A549 (cell line): ENCODE measurements at regions not wholly inside any gene's neighbourhood (a gene's known extent, or its start where the extent isn't known, plus 50 kb on each side); places are given as distances from the start of the nearest gene placed in this dataset.

ENCODE experiments used
- ATAC-seq, 2 experiments: fragments of 200-7000 bp in 1 of 2; fragments of >200 bp in 1 of 2; cut with Nextera tagmentation in 1 of 2; cut with Tn5 transposase in 1 of 2; 3 replicates each; pipeline versions ENCODE4 v1.8.0 to v1.9.1; 2018 to 2020; ENCODE audit warnings: mild to moderate bottlenecking in 1 of 2, moderate library complexity in 1 of 2
- CTCF ChIA-PET: fragments of 300-600 bp; sonication (Branson Sonifier 250); formaldehyde crosslinking; extraction: SDS; loops from one replicate; lab custom pipeline; 2021; ENCODE audit warnings: antibody characterized with exemption, inconsistent platforms; lab: Yijun Ruan, JAX
- POLR2A ChIA-PET: fragments of 350-600 bp; formaldehyde crosslinking; extraction: SDS; loops from one replicate; lab custom pipeline; 2021; ENCODE audit warnings: antibody characterized with exemption, inconsistent platforms; lab: Yijun Ruan, JAX
- DNase-seq, 2 experiments: peaks; one replicate each; pipeline versions ENCODE4 v3.0.0 to v3.0.0-alpha.2; 2011 to 2016; ENCODE audit warnings: low read depth in 1 of 2, low spot score in 1 of 2
- FAIRE-seq: peaks from 2 replicates; lab custom pipeline; 2011; peaks lifted over from hg19 to GRCh38; lab: Jason Lieb, UNC
- H3K27ac ChIP-seq, 2 experiments: fragments of >200 bp; sonication (Bioruptor Twin); formaldehyde crosslinking; 3 replicates each; pipeline ENCODE4 v1.5.1; 2016 to 2017
- H3K4me1 ChIP-seq: fragments of >200 bp; sonication (Bioruptor Twin); formaldehyde crosslinking; 3 replicates; pipeline ENCODE4 v1.6.1; 2016
- H3K4me2 ChIP-seq: fragments of >200 bp; sonication (Bioruptor Twin); formaldehyde crosslinking; 3 replicates; pipeline ENCODE4 v1.6.1; 2016
- H3K4me3 ChIP-seq: fragments of >200 bp; sonication (Bioruptor Twin); formaldehyde crosslinking; 3 replicates; pipeline ENCODE4 v1.5.1; 2016
- H3K9me3 ChIP-seq: fragments of >200 bp; sonication (Bioruptor Twin); formaldehyde crosslinking; 3 replicates; pipeline ENCODE4 v1.6.1; 2016
- ATOH8 ChIP-seq: fragments of 250-450 bp; sonication (Bioruptor Pico); IDR thresholded peaks from 2 replicates; pipeline ENCODE4 v1.5.0; 2020; ENCODE audit warnings: low read depth, mild to moderate bottlenecking, moderate library complexity
- BCL3 ChIP-seq: fragments of >200 bp; sonication (Bioruptor Twin); formaldehyde crosslinking; IDR thresholded peaks from 3 replicates; pipeline ENCODE4 v1.6.1; 2016
- CBX2 ChIP-seq: fragments of 200-600 bp; sonication (generic); IDR thresholded peaks from 2 replicates; pipeline ENCODE4 v1.6.1; 2016; ENCODE audit warnings: low read depth, mild to moderate bottlenecking, borderline replicate concordance
- CBX8 ChIP-seq: fragments of 200-600 bp; sonication (generic); IDR thresholded peaks from 2 replicates; pipeline ENCODE4 v1.6.1; 2016
- CEBPB ChIP-seq, 2 experiments: fragments of >200 bp in 1 of 2; sonication (Bioruptor Twin) in 1 of 2; formaldehyde crosslinking in 1 of 2; IDR thresholded peaks; 2 replicates each; pipeline ENCODE4 v1.6.1; 2012 to 2016
- CHD4 ChIP-seq: fragments of 200-600 bp; sonication (generic); IDR thresholded peaks from 2 replicates; pipeline ENCODE4 v1.6.1; 2016; ENCODE audit warnings: antibody characterized with exemption, mild to moderate bottlenecking, borderline replicate concordance
- CTCF ChIP-seq: fragments of >200 bp; sonication (Bioruptor Twin); formaldehyde crosslinking; IDR thresholded peaks from 3 replicates; pipeline ENCODE4 v1.5.1; 2016
- EHF ChIP-seq: fragments of 250-450 bp; sonication (Bioruptor Pico); IDR thresholded peaks from 2 replicates; pipeline ENCODE4 v1.5.0; 2020; ENCODE audit warnings: mild to moderate bottlenecking
- EHMT2 ChIP-seq: fragments of 200-600 bp; sonication (generic); IDR thresholded peaks from 2 replicates; pipeline ENCODE4 v1.6.1; 2016; ENCODE audit warnings: antibody characterized with exemption, low read depth, mild to moderate bottlenecking, moderate library complexity
- ESRRA ChIP-seq: fragments of 150-350 bp; IDR thresholded peaks from 2 replicates; pipeline ENCODE4 v1.6.1; 2014; ENCODE audit warnings: mild to moderate bottlenecking, low read length, borderline replicate concordance
- GATA3 ChIP-seq: IDR thresholded peaks from 2 replicates; pipeline ENCODE4 v1.6.1; 2012; ENCODE audit warnings: borderline replicate concordance
- HDAC2 ChIP-seq: fragments of 200-600 bp; sonication (generic); IDR thresholded peaks from 2 replicates; pipeline ENCODE4 v1.6.1; 2016
- HEYL ChIP-seq: fragments of 250-450 bp; sonication (Bioruptor Pico); IDR thresholded peaks from 2 replicates; pipeline ENCODE4 v1.8.0; 2021; ENCODE audit warnings: mild to moderate bottlenecking, moderate library complexity
- HMGXB4 ChIP-seq: fragments of 250-450 bp; sonication (Bioruptor Pico); IDR thresholded peaks from 2 replicates; pipeline ENCODE4 v1.5.0; 2021; ENCODE audit warnings: mild to moderate bottlenecking, moderate library complexity, borderline replicate concordance
- HOXB5 ChIP-seq: fragments of 250-450 bp; sonication (Bioruptor Pico); IDR thresholded peaks from 2 replicates; pipeline ENCODE4 v1.5.0; 2020; ENCODE audit warnings: mild to moderate bottlenecking, moderate library complexity
- JUN ChIP-seq, 2 experiments: fragments of >200 bp; sonication (Bioruptor Twin); formaldehyde crosslinking; IDR thresholded peaks; 2 replicates in 1 of 2; 3 replicates in 1 of 2; pipeline ENCODE4 v1.6.1; 2016 to 2017
- KDM5A ChIP-seq: fragments of 200-600 bp; sonication (generic); IDR thresholded peaks from 2 replicates; pipeline ENCODE4 v1.6.1; 2016; ENCODE audit warnings: antibody characterized with exemption, mild to moderate bottlenecking
- MAFK ChIP-seq: fragments of 450-650 bp; IDR thresholded peaks from 2 replicates; pipeline ENCODE4 v1.6.1; 2014; ENCODE audit not compliant: partially characterized antibody
- MAX ChIP-seq: IDR thresholded peaks from 2 replicates; pipeline ENCODE4 v1.6.1; 2012
- MAZ ChIP-seq: fragments of 150-350 bp; IDR thresholded peaks from 2 replicates; pipeline ENCODE4 v1.6.1; 2014; ENCODE audit warnings: antibody characterized with exemption, low read depth, low read length, borderline replicate concordance
- NPAS2 ChIP-seq: fragments of 250-450 bp; sonication (Bioruptor Pico); IDR thresholded peaks from 2 replicates; pipeline ENCODE4 v1.8.0; 2022; ENCODE audit warnings: mild to moderate bottlenecking, moderate library complexity, borderline replicate concordance
- POLR2A ChIP-seq: IDR thresholded peaks from 2 replicates; pipeline ENCODE4 v1.6.1; 2012; ENCODE audit warnings: mild to moderate bottlenecking, low read length
- POLR2AphosphoS2 ChIP-seq: conservative IDR thresholded peaks from 2 replicates; pipeline ENCODE4 v1.6.1; 2012; ENCODE audit warnings: low read length, improper control_type of control experiment, inconsistent platforms
- RAD21 ChIP-seq, 2 experiments: fragments of >200 bp in 1 of 2; sonication (Bioruptor Twin) in 1 of 2; formaldehyde crosslinking in 1 of 2; IDR thresholded peaks in 1 of 2; conservative IDR thresholded peaks in 1 of 2; 2 replicates in 1 of 2; 3 replicates in 1 of 2; pipeline ENCODE4 v1.6.1; 2012 to 2018; ENCODE audit warnings: inconsistent platforms in 1 of 2
- SMC3 ChIP-seq: fragments of >200 bp; sonication (Bioruptor Twin); formaldehyde crosslinking; IDR thresholded peaks from 3 replicates; pipeline ENCODE4 v1.6.1; 2018; ENCODE audit warnings: inconsistent platforms
- SREBF2 ChIP-seq: fragments of 450-650 bp; IDR thresholded peaks from 2 replicates; pipeline ENCODE4 v1.6.1; 2014; ENCODE audit warnings: mild to moderate bottlenecking, moderate library complexity
- TFCP2L1 ChIP-seq: fragments of 250-450 bp; sonication (Bioruptor Pico); IDR thresholded peaks from 2 replicates; pipeline ENCODE4 v1.5.0; 2021; ENCODE audit warnings: mild to moderate bottlenecking
- TP53 ChIP-seq: fragments of 250-450 bp; sonication (Bioruptor Pico); IDR thresholded peaks from 2 replicates; pipeline ENCODE4 v1.5.0; 2021; ENCODE audit warnings: mild to moderate bottlenecking, moderate library complexity
- ZNF302 ChIP-seq: fragments of 250-450 bp; sonication (Bioruptor Pico); IDR thresholded peaks from 2 replicates; pipeline ENCODE4 v1.9.0; 2021; ENCODE audit warnings: inconsistent platforms, mild to moderate bottlenecking, moderate library complexity
- ZSCAN20 ChIP-seq: fragments of 250-450 bp; sonication (Bioruptor Pico); IDR thresholded peaks from 2 replicates; pipeline ENCODE4 v1.8.0; 2022; ENCODE audit warnings: mild to moderate bottlenecking, moderate library complexity
- WGBS: methylation state at CpG from one replicate; pipeline ENCODE4 v1.1.6; 2017; ENCODE audit errors: missing lambda C conversion rate; 5-methylcytosine and 5-hydroxymethylcytosine counted together

- ATAC-seq (no peak), FAIRE-seq (no peak), DNase-seq (no peak)
- Histone ChIP-seq H3K4me1 (no peaks in the 10 kb centered on the region), H3K4me3 (no peak overlapping the region), H3K27ac (no peak overlapping the region), H3K4me2 (no peak overlapping the region), H3K9me3 (no peaks in the 10 kb centered on the region)
- no peak for TF ChIP-seq CTCF
- TF ChIP-seq BCL3 = no peak
- WGBS = 68% methylated on average over 5 of the region's 5 CpGs
- ChIA-PET POLR2A (no interaction called here), CTCF (interaction anchor here (1.0 to 1.1 kb wide), 2 partner anchors 10 to 25 kb away, joined by 3 to 5 read pairs; no protein-coding TSS in a partner anchor)
Observed at GRCh38 chr2:217413193-217413592, 553.3 kb upstream of the TNP1 start.

- no peak overlapping the region for H3K27ac ChIP-seq
- H3K4me1 ChIP-seq = no peaks in the 10 kb centered on the region
- TF ChIP-seq SMC3 (no peak), EHF (CRISPR knock-in tag) (no peak), CBX2 (no peak), MAZ (no peak), CHD4 (no peak), RAD21 (conservative IDR thresholded peaks at IDR 0.05 in 1 of 2, IDR thresholded peaks at IDR 0.05 in 1 of 2) (no peak), JUN (IDR thresholded peaks at IDR 0.05) (no peak), MAX (no peak), ZNF302 (CRISPR knock-in tag) (no peak), ATOH8 (CRISPR knock-in tag) (no peak), TFCP2L1 (CRISPR knock-in tag) (no peak), MAFK (no peak), HEYL (CRISPR knock-in tag) (no peak), EHMT2 (no peak), CEBPB (IDR thresholded peaks at IDR 0.05) (no peak), CBX8 (no peak), SREBF2 (no peak)
- POLR2A ChIA-PET = no interaction called here
- ATAC-seq = no peak
- no peak overlapping the region for H3K4me3 ChIP-seq
- no peak for FAIRE-seq
- no peak overlapping the region for H3K4me2 ChIP-seq
- no peak for DNase-seq
- CTCF ChIA-PET = interaction anchor here (1.0 to 1.1 kb wide), 2 partner anchors 10 to 26 kb away, joined by 3 to 5 read pairs; no protein-coding TSS in a partner anchor
- no peaks in the 10 kb centered on the region for H3K9me3 ChIP-seq
- WGBS = 78% methylated on average over 4 of the region's 4 CpGs
Observed at GRCh38 chr2:217412721-217413120, 552.9 kb upstream of the TNP1 start.

- no peak overlapping the region for H3K4me2 ChIP-seq
- no peaks in the 10 kb centered on the region for H3K4me1 ChIP-seq
- ATAC-seq (no peak), DNase-seq (no peak), FAIRE-seq (no peak)
- no peak overlapping the region for H3K4me3 ChIP-seq
- POLR2A ChIA-PET = no interaction called here
- H3K9me3 ChIP-seq = no peaks in the 10 kb centered on the region
- H3K27ac ChIP-seq = no peak overlapping the region
- CTCF ChIA-PET = interaction anchor here (1.0 to 1.1 kb wide), 2 partner anchors 9 to 26 kb away, joined by 3 to 5 read pairs; no protein-coding TSS in a partner anchor
- no peak for TF ChIP-seq BCL3
- TF ChIP-seq HDAC2 = no peak
- no peak for TF ChIP-seq POLR2A
- no peak for TF ChIP-seq POLR2AphosphoS2
- TF ChIP-seq SMC3 = no peak
- no peak for TF ChIP-seq ESRRA
- no peak for TF ChIP-seq KDM5A
- TF ChIP-seq HMGXB4 = no peak
- TF ChIP-seq ZSCAN20 (CRISPR knock-in tag) = no peak
- no peak for TF ChIP-seq MAX
- TF ChIP-seq HEYL (CRISPR knock-in tag) = no peak
- TF ChIP-seq HOXB5 (CRISPR knock-in tag) = no peak
- no peak for TF ChIP-seq CHD4
- no peak for TF ChIP-seq GATA3
- TF ChIP-seq NPAS2 (CRISPR knock-in tag) = no peak
- no peak for TF ChIP-seq TP53 (CRISPR knock-in tag)
Observed at GRCh38 chr2:217412277-217412676, 552.4 kb upstream of the TNP1 start.
